Smooth muscle cell (in vitro differentiated cells): ENCODE measurements at regions not wholly inside any gene's neighbourhood (a gene's known extent, or its start where the extent isn't known, plus 50 kb on each side); places are given as distances from the start of the nearest gene placed in this dataset.

Experiments used
- DNase-seq: peaks from one replicate; lab custom pipeline; 2025; ENCODE audit not compliant: unreplicated experiment; lab: John Stamatoyannopoulos, UW
- H2AFZ ChIP-seq: fragments of 200-600 bp; sonication (generic); 2 replicates; pipeline ENCODE4 v1.6.0; 2016; ENCODE audit warnings: antibody characterized with exemption, low read depth, mild to moderate bottlenecking
- H3F3A ChIP-seq: fragments of 200-600 bp; sonication (generic); 2 replicates; pipeline ENCODE4 v1.6.0; 2017; ENCODE audit warnings: antibody characterized with exemption, low read depth
- H3K27ac ChIP-seq: fragments of 200-600 bp; sonication (generic); 2 replicates; pipeline ENCODE4 v1.5.1; 2016; ENCODE audit warnings: low read depth, mild to moderate bottlenecking
- H3K27me3 ChIP-seq: fragments of 200-600 bp; sonication (generic); 2 replicates; pipeline ENCODE4 v1.6.1; 2016; ENCODE audit warnings: low read depth, mild to moderate bottlenecking
- H3K36me3 ChIP-seq: fragments of 200-600 bp; sonication (generic); 2 replicates; pipeline ENCODE4 v1.5.1; 2016; ENCODE audit warnings: low read depth
- H3K4me1 ChIP-seq: fragments of 200-600 bp; sonication (generic); 2 replicates; pipeline ENCODE4 v1.5.1; 2016; ENCODE audit warnings: low read depth
- H3K4me2 ChIP-seq: fragments of 200-600 bp; sonication (generic); 2 replicates; pipeline ENCODE4 v1.6.0; 2016; ENCODE audit warnings: mild to moderate bottlenecking
- H3K4me3 ChIP-seq: fragments of 200-600 bp; sonication (generic); 2 replicates; pipeline ENCODE4 v1.5.1; 2016; ENCODE audit warnings: mild to moderate bottlenecking
- H3K79me2 ChIP-seq: fragments of 200-600 bp; sonication (generic); 2 replicates; pipeline ENCODE4 v1.6.0; 2016; ENCODE audit warnings: low read depth, mild to moderate bottlenecking
- H3K9ac ChIP-seq: fragments of 200-600 bp; sonication (generic); 2 replicates; pipeline ENCODE4 v1.6.0; 2016; ENCODE audit warnings: low read depth
- H3K9me3 ChIP-seq: fragments of 200-600 bp; sonication (generic); replicated peaks from 2 replicates; pipeline ENCODE4 v1.5.1; 2016; ENCODE audit warnings: low read depth
- H4K20me1 ChIP-seq: fragments of 200-600 bp; sonication (generic); 2 replicates; pipeline ENCODE4 v1.6.0; 2016; ENCODE audit warnings: low read depth
- WGBS: methylation state at CpG from one replicate; pipeline ENCODE4 v1.1.7; 2016; ENCODE audit warnings: low lambda C conversion rate; 5-methylcytosine and 5-hydroxymethylcytosine counted together
- TF ChIP-seq, protein P1 (sequence below): fragments of 200-600 bp; sonication (generic); IDR thresholded peaks from 2 replicates; pipeline ENCODE4 v1.5.1; 2017; ENCODE audit warnings: borderline replicate concordance, mild to moderate bottlenecking, antibody characterized with exemption; ENCODE audit not compliant: insufficient read depth, poor library complexity, severe bottlenecking

- 92% methylated on average over 4 of the region's 4 CpGs for WGBS
- H3K9ac ChIP-seq = no peak overlapping the region
- H3K27me3 ChIP-seq = no peaks in the 10 kb centered on the region
- H3K36me3 ChIP-seq = no peaks in the 10 kb centered on the region
- no peaks in the 10 kb centered on the region for H3K4me1 ChIP-seq
- H3F3A ChIP-seq = no peaks in the 10 kb centered on the region
- no peak overlapping the region for H3K4me2 ChIP-seq
- TF ChIP-seq, protein P1, sequence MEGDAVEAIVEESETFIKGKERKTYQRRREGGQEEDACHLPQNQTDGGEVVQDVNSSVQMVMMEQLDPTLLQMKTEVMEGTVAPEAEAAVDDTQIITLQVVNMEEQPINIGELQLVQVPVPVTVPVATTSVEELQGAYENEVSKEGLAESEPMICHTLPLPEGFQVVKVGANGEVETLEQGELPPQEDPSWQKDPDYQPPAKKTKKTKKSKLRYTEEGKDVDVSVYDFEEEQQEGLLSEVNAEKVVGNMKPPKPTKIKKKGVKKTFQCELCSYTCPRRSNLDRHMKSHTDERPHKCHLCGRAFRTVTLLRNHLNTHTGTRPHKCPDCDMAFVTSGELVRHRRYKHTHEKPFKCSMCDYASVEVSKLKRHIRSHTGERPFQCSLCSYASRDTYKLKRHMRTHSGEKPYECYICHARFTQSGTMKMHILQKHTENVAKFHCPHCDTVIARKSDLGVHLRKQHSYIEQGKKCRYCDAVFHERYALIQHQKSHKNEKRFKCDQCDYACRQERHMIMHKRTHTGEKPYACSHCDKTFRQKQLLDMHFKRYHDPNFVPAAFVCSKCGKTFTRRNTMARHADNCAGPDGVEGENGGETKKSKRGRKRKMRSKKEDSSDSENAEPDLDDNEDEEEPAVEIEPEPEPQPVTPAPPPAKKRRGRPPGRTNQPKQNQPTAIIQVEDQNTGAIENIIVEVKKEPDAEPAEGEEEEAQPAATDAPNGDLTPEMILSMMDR = no peak
- H3K9me3 ChIP-seq = no peaks in the 10 kb centered on the region
- no peak overlapping the region for H2AFZ ChIP-seq
- H3K79me2 ChIP-seq = no peaks in the 10 kb centered on the region
- no peak overlapping the region for H3K4me3 ChIP-seq
- no peaks in the 10 kb centered on the region for H4K20me1 ChIP-seq
- H3K27ac ChIP-seq = no peak overlapping the region
- no peak for DNase-seq
Measured at GRCh38 chr2:35082072-35082471, 1273.5 kb upstream of the CRIM1 start.

DNA sequence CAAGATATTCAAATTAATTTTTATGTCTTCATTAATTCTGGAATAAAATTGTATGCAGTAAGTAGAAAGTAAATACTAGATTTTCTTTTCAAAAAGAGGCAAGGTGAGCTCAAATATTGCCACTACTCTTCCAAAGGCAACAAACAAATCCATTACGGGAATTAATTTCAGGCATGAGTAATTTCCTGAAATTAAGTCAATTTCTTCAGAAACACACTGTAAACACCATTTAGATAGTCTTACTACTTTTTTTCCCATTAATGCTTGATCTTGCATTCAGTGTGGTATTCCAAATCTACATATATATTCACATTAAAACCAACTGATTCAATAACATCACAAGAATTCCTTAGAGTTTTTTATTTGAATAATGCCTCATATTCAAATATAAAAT is 1274.0 kb upstream of the CRIM1 start:
- Histone ChIP-seq H2AFZ (no peak overlapping the region), H3K36me3 (no peaks in the 10 kb centered on the region), H3K4me3 (no peak overlapping the region), H3K4me2 (no peak overlapping the region), H3K9ac (no peak overlapping the region), H3K4me1 (no peaks in the 10 kb centered on the region), H3F3A (no peaks in the 10 kb centered on the region), H3K79me2 (no peaks in the 10 kb centered on the region), H3K27me3 (no peaks in the 10 kb centered on the region), H4K20me1 (no peaks in the 10 kb centered on the region), H3K9me3 (no peaks in the 10 kb centered on the region), H3K27ac (no peak overlapping the region)
- TF ChIP-seq, protein P1 = no peak
- DNase-seq = no peak
- 88% methylated on average over 1 of the region's 1 CpG for WGBS

- Histone ChIP-seq H2AFZ (no peak overlapping the region), H3K4me2 (no peak overlapping the region), H3K4me1 (no peaks in the 10 kb centered on the region), H3K27me3 (no peaks in the 10 kb centered on the region), H3K4me3 (no peak overlapping the region), H3F3A (no peaks in the 10 kb centered on the region), H3K27ac (no peak overlapping the region), H3K79me2 (no peaks in the 10 kb centered on the region), H4K20me1 (no peaks in the 10 kb centered on the region), H3K36me3 (no peaks in the 10 kb centered on the region), H3K9ac (no peak overlapping the region), H3K9me3 (no peaks in the 10 kb centered on the region)
- TF ChIP-seq, protein P1 = no peak
- no peak for DNase-seq
- 87% methylated on average over 1 of the region's 1 CpG for WGBS
Measured at GRCh38 chr2:35081001-35081621, 1274.5 kb upstream of the CRIM1 start.

DNA sequence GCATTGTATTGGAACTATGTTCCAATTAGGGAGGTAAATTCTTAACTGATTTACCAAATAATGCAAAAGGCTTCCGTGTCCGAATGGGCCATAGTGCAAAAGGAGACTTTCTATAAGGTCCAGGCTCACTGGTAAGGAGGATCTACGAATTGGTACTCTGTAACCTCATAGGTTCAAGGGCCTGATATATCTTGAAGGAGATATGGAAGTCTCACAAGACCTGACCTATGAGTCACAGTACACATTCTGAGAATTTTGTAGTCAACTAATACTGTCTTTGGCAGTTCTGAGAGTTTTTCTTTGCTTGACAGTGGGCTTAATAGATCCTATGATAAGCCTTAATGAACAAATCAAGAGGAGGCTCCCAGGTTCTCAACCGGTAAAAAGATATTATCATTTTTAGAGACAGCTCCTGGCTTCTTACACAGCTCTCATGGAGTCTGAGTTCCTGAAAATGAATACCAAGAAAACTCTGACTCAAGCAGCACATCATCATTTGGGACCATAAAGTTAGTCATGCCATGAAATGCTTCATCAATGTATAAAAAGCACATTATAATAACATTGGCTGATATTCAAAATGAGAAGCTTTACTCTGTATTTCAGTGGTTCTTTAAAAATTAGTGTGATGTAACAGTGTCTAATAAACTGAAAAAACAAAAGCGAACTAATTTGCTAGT is 1275.2 kb upstream of the CRIM1 start:
- Histone ChIP-seq H3K27me3 (no peaks in the 10 kb centered on the region), H3F3A (no peaks in the 10 kb centered on the region), H2AFZ (no peak overlapping the region), H4K20me1 (no peaks in the 10 kb centered on the region), H3K4me3 (no peak overlapping the region), H3K79me2 (no peaks in the 10 kb centered on the region), H3K4me2 (no peak overlapping the region), H3K4me1 (no peaks in the 10 kb centered on the region), H3K9me3 (no peaks in the 10 kb centered on the region), H3K9ac (no peak overlapping the region), H3K36me3 (no peaks in the 10 kb centered on the region), H3K27ac (no peak overlapping the region)
- no peak for DNase-seq
- WGBS = 85% methylated on average over 5 of the region's 5 CpGs
- TF ChIP-seq, protein P1 = no peak
